Activated CD4-positive, alpha-beta T cell treated with anti-CD3 and anti-CD28 coated beads for 36 hours (primary cell): ENCODE measurements at regions not wholly inside any gene's neighbourhood (a gene's known extent, or its start where the extent isn't known, plus 50 kb on each side); places are given as distances from the start of the nearest gene placed in this dataset.

Experiments used
- ATAC-seq: fragments of 200-7000 bp; cut with Tn5 transposase; one replicate; pipeline ENCODE4 v1.10.0; 2021; ENCODE audit warnings: mild to moderate bottlenecking, moderate library complexity
- CTCF ChIA-PET: fragments of 350-600 bp; sonication (Branson Sonifier 250); formaldehyde crosslinking; loops from one replicate; lab custom pipeline; 2021; ENCODE audit warnings: antibody characterized with exemption; lab: Charles Lee
- POLR2A ChIA-PET: fragments of 350-600 bp; sonication (Branson Sonifier 250); formaldehyde crosslinking; loops from one replicate; lab custom pipeline; 2021; ENCODE audit warnings: antibody characterized with exemption, inconsistent platforms; lab: Charles Lee
- DNase-seq: peaks from one replicate; pipeline ENCODE4 v3.0.0-alpha.2; 2020
- H3K27ac Mint-ChIP-seq: one replicate; pipeline ENCODE4 v1.8.0; 2021; ENCODE audit warnings: mixed read lengths
- H3K27me3 Mint-ChIP-seq: one replicate; pipeline ENCODE4 v1.8.0; 2021; ENCODE audit warnings: mixed read lengths
- H3K36me3 Mint-ChIP-seq: one replicate; pipeline ENCODE4 v1.8.0; 2021; ENCODE audit warnings: low read depth, mixed read lengths
- H3K4me1 Mint-ChIP-seq: one replicate; pipeline ENCODE4 v1.8.0; 2021; ENCODE audit warnings: mixed read lengths
- H3K4me3 Mint-ChIP-seq: one replicate; pipeline ENCODE4 v1.8.0; 2021; ENCODE audit warnings: mild to moderate bottlenecking, moderate library complexity, mixed read lengths
- H3K9me3 Mint-ChIP-seq: one replicate; pipeline ENCODE4 v1.8.0; 2021; ENCODE audit warnings: low read depth, mixed read lengths
- intact Hi-C, 2 experiments: fragments of 100-400 bp; cut with DNase I in 1 of 2; cut with micrococcal nuclease in 1 of 2; formaldehyde crosslinking; loops; one replicate each; pipeline versions ENCODE4 v1.14.2 to v1.15.1; 2022 to 2024; cut with DNase I, micrococcal nuclease

DNA sequence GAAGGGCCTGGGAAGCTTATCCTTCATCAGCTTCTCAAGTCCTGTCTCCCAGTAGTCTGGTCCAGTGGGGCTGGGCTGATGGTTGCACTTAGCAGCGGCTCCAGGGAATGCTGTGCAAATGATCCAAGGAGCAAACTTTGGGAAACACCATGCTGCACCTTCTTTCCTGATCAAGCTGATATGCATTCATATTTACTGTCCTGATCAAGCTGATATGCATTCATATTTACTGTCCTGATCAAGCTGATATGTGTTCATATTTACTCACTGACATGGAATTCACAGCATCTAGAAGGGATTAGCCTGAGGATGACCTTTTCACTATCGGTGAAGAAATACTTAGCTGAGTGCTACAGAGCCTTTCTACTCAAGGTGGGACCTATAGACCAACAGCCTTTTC is 330.7 kb downstream of the BMPER start:
- no peaks in the 10 kb centered on the region for H3K9me3 Mint-ChIP-seq
- ChIA-PET POLR2A (no interaction called here), CTCF (no interaction called here)
- H3K27ac Mint-ChIP-seq, result no peak overlapping the region
- intact Hi-C loops, result no loop called here
- H3K27me3 Mint-ChIP-seq, result no peaks in the 10 kb centered on the region
- no peak overlapping the region for H3K4me3 Mint-ChIP-seq
- no peaks in the 10 kb centered on the region for H3K36me3 Mint-ChIP-seq
- H3K4me1 Mint-ChIP-seq, result no peaks in the 10 kb centered on the region
- no peak for ATAC-seq
- no peak for DNase-seq

GRCh38 chr7:34236839-34237492 is 331.6 kb downstream of the BMPER start:
- H3K4me1 Mint-ChIP-seq, result no peaks in the 10 kb centered on the region
- ChIA-PET POLR2A (no interaction called here), CTCF (no interaction called here)
- H3K36me3 Mint-ChIP-seq, result no peaks in the 10 kb centered on the region
- no peak for DNase-seq
- no peak for ATAC-seq
- H3K9me3 Mint-ChIP-seq, result no peaks in the 10 kb centered on the region
- no peak overlapping the region for H3K27ac Mint-ChIP-seq
- no peak overlapping the region for H3K4me3 Mint-ChIP-seq
- intact Hi-C loops, result no loop called here
- no peaks in the 10 kb centered on the region for H3K27me3 Mint-ChIP-seq

DNA sequence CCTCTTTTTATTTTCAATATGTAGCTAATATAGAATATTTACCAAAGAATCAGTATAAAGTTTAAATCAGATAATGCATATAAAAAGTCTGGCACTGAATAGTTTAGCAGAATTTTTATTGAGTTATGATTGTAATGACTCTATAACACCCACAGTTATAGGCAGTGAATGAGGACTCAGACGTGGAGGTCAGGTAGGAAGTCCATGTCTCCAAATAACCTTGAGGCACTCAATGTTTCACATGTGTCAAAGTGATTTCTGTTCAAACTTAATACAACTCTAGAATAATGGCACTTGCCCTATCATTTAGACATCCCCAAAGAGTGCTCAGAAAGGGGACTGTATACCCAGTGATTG is 332.1 kb downstream of the BMPER start:
- POLR2A ChIA-PET, result no interaction called here

GRCh38 chr7:34240417-34240816 is 335.1 kb downstream of the BMPER start:
- Mint-ChIP-seq H3K27me3 (no peaks in the 10 kb centered on the region), H3K36me3 (no peaks in the 10 kb centered on the region), H3K4me1 (no peaks in the 10 kb centered on the region), H3K4me3 (no peak overlapping the region), H3K9me3 (no peaks in the 10 kb centered on the region), H3K27ac (no peak overlapping the region)
- CTCF ChIA-PET, result no interaction called here
- intact Hi-C loops, result no loop called here
- DNase-seq, result no peak
- ATAC-seq, result no peak
- POLR2A ChIA-PET, result no interaction called here

More for the DNA sequence above, 332.1 kb downstream of the BMPER start:
- Mint-ChIP-seq H3K27ac (no peak overlapping the region), H3K36me3 (no peaks in the 10 kb centered on the region), H3K4me1 (no peaks in the 10 kb centered on the region), H3K4me3 (no peak overlapping the region), H3K9me3 (no peaks in the 10 kb centered on the region), H3K27me3 (no peaks in the 10 kb centered on the region)
- ATAC-seq (no peak), DNase-seq (no peak)
- CTCF ChIA-PET, result no interaction called here
- intact Hi-C loops, result no loop called here

GRCh38 chr7:34242391-34242790 is 337.1 kb downstream of the BMPER start:
- POLR2A ChIA-PET, result no interaction called here
- CTCF ChIA-PET, result interaction anchor here (0.5 kb wide), 1 partner anchor 228 kb away, joined by 4 read pairs; no protein-coding TSS in a partner anchor
- H3K4me3 Mint-ChIP-seq, result no peak overlapping the region
- no peak overlapping the region for H3K27ac Mint-ChIP-seq
- intact Hi-C loops, result no loop called here
- H3K27me3 Mint-ChIP-seq, result no peaks in the 10 kb centered on the region
- DNase-seq (no peak), ATAC-seq (no peak)
- H3K4me1 Mint-ChIP-seq, result no peaks in the 10 kb centered on the region
- H3K9me3 Mint-ChIP-seq, result no peaks in the 10 kb centered on the region
- no peaks in the 10 kb centered on the region for H3K36me3 Mint-ChIP-seq

- Mint-ChIP-seq H3K4me3 (no peak overlapping the region), H3K27me3 (no peaks in the 10 kb centered on the region), H3K36me3 (no peaks in the 10 kb centered on the region), H3K9me3 (no peaks in the 10 kb centered on the region), H3K27ac (no peak overlapping the region), H3K4me1 (no peaks in the 10 kb centered on the region)
- ChIA-PET CTCF (no interaction called here), POLR2A (no interaction called here)
- ATAC-seq, result no peak
- DNase-seq, result no peak
- intact Hi-C loops, result no loop called here
Measured at GRCh38 chr7:34245246-34245645, 339.9 kb downstream of the BMPER start.

DNA sequence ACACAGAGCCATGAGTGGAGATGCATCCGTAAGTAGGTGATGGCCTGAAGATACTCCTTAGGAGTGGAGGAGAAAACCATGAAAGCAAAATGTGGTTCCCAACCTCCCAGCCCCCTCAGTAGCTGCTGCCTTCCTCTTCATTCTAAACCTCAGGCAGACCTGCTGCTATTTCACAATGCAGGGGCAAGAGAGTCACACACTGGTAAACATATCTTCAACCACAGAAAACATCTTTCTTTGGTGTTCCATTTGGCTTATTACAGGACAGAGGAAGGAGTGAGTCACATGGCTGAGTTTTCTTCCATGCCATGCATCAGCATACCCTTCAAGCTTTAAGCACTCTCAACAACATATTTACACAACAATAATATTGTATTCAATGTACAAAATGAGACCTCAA is 342.1 kb downstream of the BMPER start:
- no peak for DNase-seq
- intact Hi-C loops, result no loop called here
- no peaks in the 10 kb centered on the region for H3K9me3 Mint-ChIP-seq
- H3K27ac Mint-ChIP-seq, result no peak overlapping the region
- POLR2A ChIA-PET, result no interaction called here
- H3K4me3 Mint-ChIP-seq, result no peak overlapping the region
- no peaks in the 10 kb centered on the region for H3K4me1 Mint-ChIP-seq
- no peaks in the 10 kb centered on the region for H3K27me3 Mint-ChIP-seq
- H3K36me3 Mint-ChIP-seq, result no peaks in the 10 kb centered on the region
- ATAC-seq, result no peak
- CTCF ChIA-PET, result no interaction called here

DNA sequence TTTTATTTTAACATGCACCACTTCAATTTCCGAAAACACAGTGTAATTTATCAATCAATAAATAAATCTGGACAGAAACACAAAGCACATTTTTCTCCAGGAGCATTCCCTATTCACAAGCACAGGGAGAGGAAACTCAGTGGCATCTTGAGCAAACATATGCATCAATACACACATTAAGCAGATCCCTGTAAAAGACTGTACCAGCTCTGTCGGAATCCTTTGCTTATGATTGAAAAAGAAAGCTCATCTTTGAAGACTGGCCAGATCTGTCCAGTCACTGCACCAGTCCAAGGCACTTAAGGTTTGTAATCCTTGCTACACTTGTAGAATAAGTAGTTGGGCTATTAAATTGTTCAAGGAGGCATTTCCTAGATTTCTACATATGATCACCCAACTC is 343.9 kb downstream of the BMPER start:
- no peaks in the 10 kb centered on the region for H3K36me3 Mint-ChIP-seq

DNA sequence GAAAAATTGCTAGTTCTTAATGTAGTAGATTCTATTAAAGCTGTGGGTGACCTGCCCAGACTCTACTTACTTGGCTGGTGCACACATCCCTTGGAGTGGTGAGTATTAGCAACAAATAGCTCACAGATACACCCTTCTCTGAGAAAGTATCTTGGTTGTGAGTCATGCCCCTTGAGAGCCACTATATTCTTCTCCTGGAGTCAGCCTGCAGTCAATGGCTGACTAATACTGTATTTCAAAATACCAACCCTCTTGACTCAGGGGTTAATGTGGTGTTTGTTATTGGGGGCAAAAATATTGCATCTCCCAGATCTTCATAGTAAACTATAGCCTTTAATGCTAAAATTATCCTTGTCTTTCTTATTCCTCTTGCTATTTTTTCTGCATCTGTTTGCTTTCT is 354.9 kb downstream of the BMPER start:
- no peaks in the 10 kb centered on the region for H3K4me1 Mint-ChIP-seq

More for the DNA sequence above, 343.9 kb downstream of the BMPER start:
- ATAC-seq (no peak), DNase-seq (no peak)
- Mint-ChIP-seq H3K9me3 (no peaks in the 10 kb centered on the region), H3K4me3 (no peak overlapping the region), H3K27me3 (no peaks in the 10 kb centered on the region), H3K4me1 (no peaks in the 10 kb centered on the region), H3K27ac (no peak overlapping the region)
- ChIA-PET POLR2A (no interaction called here), CTCF (interaction anchor here (0.6 kb wide), 1 partner anchor 602 kb away, joined by 3 read pairs; no protein-coding TSS in a partner anchor)
- intact Hi-C loops, result no loop called here

GRCh38 chr7:34263168-34263567 is 357.8 kb downstream of the BMPER start:
- Mint-ChIP-seq H3K27ac (no peak overlapping the region), H3K4me3 (no peak overlapping the region), H3K4me1 (no peaks in the 10 kb centered on the region), H3K36me3 (no peaks in the 10 kb centered on the region), H3K9me3 (no peaks in the 10 kb centered on the region), H3K27me3 (no peaks in the 10 kb centered on the region)
- intact Hi-C loops, result no loop called here
- DNase-seq (no peak), ATAC-seq (no peak)
- ChIA-PET POLR2A (no interaction called here), CTCF (interaction anchor here (0.6 kb wide), 1 partner anchor 35 kb away, joined by 3 read pairs; no protein-coding TSS in a partner anchor)

More for the DNA sequence above, 354.9 kb downstream of the BMPER start:
- no peak overlapping the region for H3K4me3 Mint-ChIP-seq
- intact Hi-C loops, result no loop called here
- H3K27ac Mint-ChIP-seq, result no peak overlapping the region
- ATAC-seq (no peak), DNase-seq (no peak)
- no peaks in the 10 kb centered on the region for H3K9me3 Mint-ChIP-seq
- H3K27me3 Mint-ChIP-seq, result no peaks in the 10 kb centered on the region
- CTCF ChIA-PET, result no interaction called here
- POLR2A ChIA-PET, result no interaction called here
- H3K36me3 Mint-ChIP-seq, result no peaks in the 10 kb centered on the region

DNA sequence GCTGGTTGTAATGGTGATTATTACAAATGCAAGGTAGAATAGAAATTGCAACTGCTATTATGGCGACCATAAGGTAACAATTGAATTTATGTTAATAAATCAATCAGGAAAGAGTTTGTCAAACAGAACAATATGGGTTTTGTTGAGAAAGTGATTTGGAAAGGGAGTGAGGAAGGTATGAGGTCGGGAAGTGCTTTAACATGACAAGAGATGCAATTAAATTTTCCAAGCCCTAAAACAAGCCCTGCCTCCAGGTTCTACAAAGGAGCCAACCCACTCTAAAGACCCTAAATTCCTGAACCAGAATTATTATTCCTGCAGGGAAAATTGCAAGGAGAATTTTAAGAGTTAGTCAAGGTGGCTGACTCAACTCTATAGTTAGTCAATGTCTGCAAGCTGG is 363.7 kb downstream of the BMPER start:
- Mint-ChIP-seq H3K4me1 (no peaks in the 10 kb centered on the region), H3K27ac (no peak overlapping the region), H3K27me3 (no peaks in the 10 kb centered on the region), H3K9me3 (no peaks in the 10 kb centered on the region), H3K4me3 (no peak overlapping the region), H3K36me3 (no peaks in the 10 kb centered on the region)
- CTCF ChIA-PET, result no interaction called here
- POLR2A ChIA-PET, result no interaction called here
- intact Hi-C loops, result no loop called here
- no peak for ATAC-seq
- no peak for DNase-seq

- peaks cover 2% of the 10 kb centered on the region for H3K4me1 Mint-ChIP-seq
- DNase-seq, result no peak
- no peaks in the 10 kb centered on the region for H3K27me3 Mint-ChIP-seq
- intact Hi-C loops, result no loop called here
- no peak overlapping the region for H3K27ac Mint-ChIP-seq
- no peak overlapping the region for H3K4me3 Mint-ChIP-seq
- ChIA-PET POLR2A (no interaction called here), CTCF (no interaction called here)
- no peaks in the 10 kb centered on the region for H3K36me3 Mint-ChIP-seq
- ATAC-seq, result no peak
- H3K9me3 Mint-ChIP-seq, result peaks cover 2% of the 10 kb centered on the region
Measured at GRCh38 chr7:34275624-34276023, 370.3 kb downstream of the BMPER start.
